ENCODE measurements at regions not wholly inside any gene's neighbourhood (a gene's known extent, or its start where the extent isn't known, plus 50 kb on each side); places are given as distances from the start of the nearest gene placed in this dataset.
"Not testable (repeated sequence)": the region's sequence is repeated elsewhere in the genome, so short reads cannot be mapped to it uniquely, and the experiment has no call there.

GRCh38 chr16:15235140-15235539, 141.1 kb upstream of the RRN3 start:
- TF ChIP-seq POLR2AphosphoS5, TAF1, POLR2A, POU2F2 (IDR thresholded peaks at IDR 0.05; ENCODE audit: low read depth, low read length): not testable (repeated sequence)

Measured in GM12891 (cell line).